HepG2 (cell line): ENCODE measurements at regions not wholly inside any gene's neighbourhood (a gene's known extent, or its start where the extent isn't known, plus 50 kb on each side); places are given as distances from the start of the nearest gene placed in this dataset.

ENCODE experiments used
- ATAC-seq: fragments of 200-7000 bp; cut with Tn5 transposase; 3 replicates; pipeline ENCODE4 v1.9.1; 2020; ENCODE audit warnings: mild to moderate bottlenecking, moderate library complexity
- BruUV-seq: library from RNA; stranded (reverse); fragments of 400-500 nt; replicated peaks from 2 replicates; lab custom pipeline; 2021; lab: Mats Ljungman, UMichigan
- CTCF ChIA-PET: fragments of 300-600 bp; formaldehyde crosslinking; extraction: SDS; loops from one replicate; lab custom pipeline; 2021; ENCODE audit warnings: low total read pairs, inconsistent platforms, low intra/inter-chr PET ratio; lab: Yijun Ruan, JAX
- POLR2A ChIA-PET: fragments of 350-600 bp; sonication (Branson Sonifier 250); formaldehyde crosslinking; loops from one replicate; lab custom pipeline; 2020; ENCODE audit warnings: antibody characterized with exemption, inconsistent platforms; lab: Yijun Ruan, JAX
- DNase-seq: peaks from one replicate; pipeline ENCODE4 v3.0.0-alpha.2; 2015; ENCODE audit warnings: low spot score
- FAIRE-seq: peaks from 3 replicates; lab custom pipeline; 2011; peaks lifted over from hg19 to GRCh38; lab: Jason Lieb, UNC
- H2AFZ ChIP-seq: one replicate; pipeline ENCODE4 v1.6.1; 2011; ENCODE audit warnings: low read length, inconsistent platforms
- H3K27ac ChIP-seq: fragments of 300-600 bp; 3 replicates; pipeline ENCODE4 v1.8.0; 2011; ENCODE audit warnings: mixed run types, mild to moderate bottlenecking, mixed read lengths, low read length, inconsistent platforms; ENCODE audit not compliant: insufficient read depth; ENCODE audit errors: extremely low read length
- H3K27me3 ChIP-seq, 2 experiments: fragments of 200-600 bp in 1 of 2; 2 replicates in 1 of 2; 3 replicates in 1 of 2; pipeline versions ENCODE4 v1.6.0 to v1.8.0; 2011; ENCODE audit warnings: low read length in 2 of 2, mild to moderate bottlenecking in 2 of 2, moderate library complexity in 2 of 2, inconsistent platforms in 1 of 2; ENCODE audit not compliant: insufficient read depth in 2 of 2, control insufficient read depth in 1 of 2
- H3K36me3 ChIP-seq, 2 experiments: fragments of 200-600 bp in 1 of 2; replicated peaks in 1 of 2; 2 replicates in 1 of 2; 3 replicates in 1 of 2; pipeline versions ENCODE4 v1.5.1 to v1.8.0; 2011; ENCODE audit warnings: low read length in 2 of 2, inconsistent platforms in 1 of 2; ENCODE audit not compliant: insufficient read depth in 2 of 2, control insufficient read depth in 1 of 2
- H3K4me1 ChIP-seq: 2 replicates; pipeline ENCODE4 v1.5.1; 2012; ENCODE audit warnings: low read length, inconsistent platforms; ENCODE audit not compliant: insufficient read depth
- H3K4me2 ChIP-seq: 2 replicates; pipeline ENCODE4 v1.6.0; 2011; ENCODE audit warnings: low read depth, low read length, inconsistent platforms
- H3K4me3 ChIP-seq, 3 experiments: fragments of 200-600 bp in 1 of 3; sonication (generic), shearing (Covaris generic) in 1 of 3; replicated peaks in 1 of 3; 2 replicates each; pipeline ENCODE4 v1.5.1; 2011 to 2016; ENCODE audit warnings: low read length in 3 of 3, inconsistent platforms in 2 of 3, low read depth in 2 of 3, mild to moderate bottlenecking in 2 of 3, control low read depth in 1 of 3, mixed read lengths in 1 of 3; ENCODE audit not compliant: insufficient read depth in 1 of 3
- H3K79me2 ChIP-seq: one replicate; pipeline ENCODE4 v1.6.1; 2011; ENCODE audit warnings: low read length, inconsistent platforms; ENCODE audit not compliant: insufficient read depth
- H3K9ac ChIP-seq: 2 replicates; pipeline ENCODE4 v1.6.0; 2011; ENCODE audit warnings: mild to moderate bottlenecking, low read depth, low read length, inconsistent platforms; ENCODE audit not compliant: insufficient read depth
- H3K9me3 ChIP-seq: 2 replicates; pipeline ENCODE4 v1.5.1; 2012; ENCODE audit warnings: mild to moderate bottlenecking, low read length
- H4K20me1 ChIP-seq: 2 replicates; pipeline ENCODE4 v1.6.0; 2011; ENCODE audit warnings: inconsistent platforms, mild to moderate bottlenecking, low read length, moderate library complexity; ENCODE audit not compliant: insufficient read depth
- DMAP1 ChIP-seq: IDR thresholded peaks from 2 replicates; pipeline ENCODE4 v1.6.1; 2016
- HES4 ChIP-seq: sonication (generic); formaldehyde crosslinking; IDR thresholded peaks from 2 replicates; pipeline ENCODE4 v1.9.0; 2021; ENCODE audit warnings: mild to moderate bottlenecking, missing genetic modification reagents, borderline replicate concordance
- KDM5A ChIP-seq: fragments of 200-600 bp; sonication (generic); IDR thresholded peaks from 2 replicates; pipeline ENCODE4 v1.7.0; 2018; ENCODE audit warnings: antibody characterized with exemption, mild to moderate bottlenecking, low read length, borderline replicate concordance
- NFATC3 ChIP-seq: sonication (generic); formaldehyde crosslinking; IDR thresholded peaks from 2 replicates; pipeline ENCODE4 v1.5.1; 2020; ENCODE audit warnings: mild to moderate bottlenecking, missing genetic modification reagents
- NFYC ChIP-seq: IDR thresholded peaks from 2 replicates; pipeline ENCODE4 v1.6.1; 2016; ENCODE audit warnings: missing genetic modification reagents, missing compliant biosample characterization
- PHF8 ChIP-seq: sonication (generic); formaldehyde crosslinking; IDR thresholded peaks from 2 replicates; pipeline ENCODE4 v1.5.0; 2020; ENCODE audit warnings: missing genetic modification reagents
- SP1 ChIP-seq, 2 experiments: fragments of 450-650 bp in 1 of 2; sonication (generic) in 1 of 2; formaldehyde crosslinking in 1 of 2; IDR thresholded peaks; 2 replicates each; pipeline versions ENCODE4 v1.4.0 to v1.6.1; 2016 to 2020; ENCODE audit warnings: missing genetic modification reagents in 1 of 2
- ZBTB1 ChIP-seq: sonication (generic); formaldehyde crosslinking; IDR thresholded peaks from 2 replicates; pipeline ENCODE4 v1.4.0; 2020; ENCODE audit warnings: missing genetic modification reagents, borderline replicate concordance
- ZIK1 ChIP-seq: sonication (generic); formaldehyde crosslinking; IDR thresholded peaks from 2 replicates; pipeline ENCODE4 v1.5.0; 2020; ENCODE audit warnings: mild to moderate bottlenecking, low read depth, missing genetic modification reagents, borderline replicate concordance
- ZNF337 ChIP-seq: sonication (generic); formaldehyde crosslinking; IDR thresholded peaks from 2 replicates; pipeline ENCODE4 v1.5.1; 2020; ENCODE audit warnings: missing genetic modification reagents, low read depth, mild to moderate bottlenecking, borderline replicate concordance
- WGBS: methylation state at CpG from one replicate; pipeline ENCODE4 v1.1.6; 2017; ENCODE audit warnings: low lambda C conversion rate; 5-methylcytosine and 5-hydroxymethylcytosine counted together
- in situ Hi-C: cut with HindIII; loops from 2 replicates; pipeline ENCODE4 v1.10.0; 2017; ENCODE audit warnings: low pct_unique_long_range_greater_than_20kb; ENCODE audit not compliant: extremely low pct_ligation_motif_present
- intact Hi-C: fragments of 100-400 bp; cut with micrococcal nuclease; formaldehyde crosslinking; loops from one replicate; pipeline ENCODE4 v1.10.0; 2022; ENCODE audit not compliant: unreplicated experiment
- TF ChIP-seq, protein P1 (sequence below): sonication (generic); formaldehyde crosslinking; IDR thresholded peaks from 2 replicates; pipeline ENCODE4 v1.8.1; 2022; ENCODE audit warnings: mild to moderate bottlenecking, missing genetic modification reagents
- TF ChIP-seq, protein P2 (sequence below): sonication (generic); formaldehyde crosslinking; IDR thresholded peaks from 2 replicates; pipeline ENCODE4 v1.5.0; 2020; ENCODE audit warnings: mild to moderate bottlenecking, missing genetic modification reagents, borderline replicate concordance
- TF ChIP-seq, protein P3 (sequence below): sonication (generic); formaldehyde crosslinking; IDR thresholded peaks from 2 replicates; pipeline ENCODE4 v1.5.0; 2020; ENCODE audit warnings: mild to moderate bottlenecking, missing genetic modification reagents

DNA sequence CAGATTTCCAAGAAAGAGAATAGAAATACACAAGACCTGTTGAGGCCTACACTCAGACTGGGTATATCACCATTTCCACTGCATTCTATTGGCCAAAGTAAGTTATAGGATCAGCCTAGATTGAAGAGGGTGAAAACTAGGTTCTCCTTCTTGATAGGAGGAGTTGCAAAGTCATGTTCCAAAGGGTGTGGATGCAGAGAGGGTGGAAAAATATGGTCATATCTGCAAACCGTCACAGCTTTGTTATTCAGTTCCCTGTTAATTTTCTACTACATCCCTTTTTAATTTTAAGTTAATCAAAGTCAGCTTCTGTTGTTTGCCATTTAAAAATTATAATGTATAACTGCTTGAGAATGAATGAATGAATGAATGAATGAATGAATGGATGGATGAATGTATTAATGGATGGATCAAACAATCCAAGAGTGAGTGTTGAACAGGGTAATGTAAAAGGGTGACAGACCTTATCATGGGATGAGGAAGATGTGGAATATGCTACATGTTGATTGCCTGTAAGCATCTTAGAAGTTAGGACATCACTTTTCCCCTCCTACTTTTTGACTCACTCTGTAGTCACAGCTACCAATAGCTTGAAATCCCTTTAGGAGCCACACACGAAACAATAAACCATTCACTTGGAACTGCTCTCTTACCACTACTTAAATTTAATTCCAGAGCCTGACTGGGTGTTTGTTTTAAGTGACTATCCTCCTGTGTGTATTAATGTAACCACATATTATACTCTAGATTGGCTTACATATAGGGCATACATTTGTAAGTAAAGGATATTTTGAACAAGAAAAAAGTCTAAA is 121.5 kb downstream of the CCDC34 start:
- Histone ChIP-seq H3K4me2 (no peak overlapping the region), H2AFZ (no peak overlapping the region), H3K27ac (no peak overlapping the region), H3K9ac (no peak overlapping the region), H4K20me1 (no peaks in the 10 kb centered on the region), H3K4me3 (no peak overlapping the region), H3K27me3 (peaks cover 0 to 9% of the 10 kb centered on the region in 2 experiments; a peak in 2 of 5 replicates), H3K36me3 (no peaks in the 10 kb centered on the region), H3K79me2 (no peaks in the 10 kb centered on the region), H3K4me1 (no peaks in the 10 kb centered on the region), H3K9me3 (no peaks in the 10 kb centered on the region)
- FAIRE-seq (no peak), DNase-seq (no peak), ATAC-seq (no peak)
- in situ Hi-C loops (no loop called here), intact Hi-C loops (no loop called here)
- 0% methylated on average over 2 of the region's 2 CpGs for WGBS
- POLR2A ChIA-PET = no interaction called here
- no TSS peak for BruUV-seq
- CTCF ChIA-PET = no interaction called here
- no peak for TF ChIP-seq ZNF337 (CRISPR knock-in tag)
- no peak for TF ChIP-seq ZBTB1 (CRISPR knock-in tag)
- no peak for TF ChIP-seq DMAP1
- TF ChIP-seq NFYC (CRISPR knock-in tag) = no peak
- TF ChIP-seq, protein P1, sequence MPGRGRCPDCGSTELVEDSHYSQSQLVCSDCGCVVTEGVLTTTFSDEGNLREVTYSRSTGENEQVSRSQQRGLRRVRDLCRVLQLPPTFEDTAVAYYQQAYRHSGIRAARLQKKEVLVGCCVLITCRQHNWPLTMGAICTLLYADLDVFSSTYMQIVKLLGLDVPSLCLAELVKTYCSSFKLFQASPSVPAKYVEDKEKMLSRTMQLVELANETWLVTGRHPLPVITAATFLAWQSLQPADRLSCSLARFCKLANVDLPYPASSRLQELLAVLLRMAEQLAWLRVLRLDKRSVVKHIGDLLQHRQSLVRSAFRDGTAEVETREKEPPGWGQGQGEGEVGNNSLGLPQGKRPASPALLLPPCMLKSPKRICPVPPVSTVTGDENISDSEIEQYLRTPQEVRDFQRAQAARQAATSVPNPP (CRISPR knock-in tag) = no peak
- TF ChIP-seq KDM5A = no peak
- TF ChIP-seq, protein P2, sequence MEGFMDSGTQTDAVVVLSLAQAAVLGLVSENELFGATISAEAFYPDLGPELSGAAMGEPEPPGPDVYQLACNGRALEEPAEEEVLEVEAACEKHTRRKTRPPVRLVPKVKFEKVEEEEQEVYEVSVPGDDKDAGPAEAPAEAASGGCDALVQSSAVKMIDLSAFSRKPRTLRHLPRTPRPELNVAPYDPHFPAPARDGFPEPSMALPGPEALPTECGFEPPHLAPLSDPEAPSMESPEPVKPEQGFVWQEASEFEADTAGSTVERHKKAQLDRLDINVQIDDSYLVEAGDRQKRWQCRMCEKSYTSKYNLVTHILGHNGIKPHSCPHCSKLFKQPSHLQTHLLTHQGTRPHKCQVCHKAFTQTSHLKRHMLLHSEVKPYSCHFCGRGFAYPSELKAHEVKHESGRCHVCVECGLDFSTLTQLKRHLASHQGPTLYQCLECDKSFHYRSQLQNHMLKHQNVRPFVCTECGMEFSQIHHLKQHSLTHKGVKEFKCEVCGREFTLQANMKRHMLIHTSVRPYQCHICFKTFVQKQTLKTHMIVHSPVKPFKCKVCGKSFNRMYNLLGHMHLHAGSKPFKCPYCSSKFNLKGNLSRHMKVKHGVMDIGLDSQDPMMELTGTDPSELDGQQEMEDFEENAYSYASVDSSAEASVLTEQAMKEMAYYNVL = no peak
- TF ChIP-seq, protein P3, sequence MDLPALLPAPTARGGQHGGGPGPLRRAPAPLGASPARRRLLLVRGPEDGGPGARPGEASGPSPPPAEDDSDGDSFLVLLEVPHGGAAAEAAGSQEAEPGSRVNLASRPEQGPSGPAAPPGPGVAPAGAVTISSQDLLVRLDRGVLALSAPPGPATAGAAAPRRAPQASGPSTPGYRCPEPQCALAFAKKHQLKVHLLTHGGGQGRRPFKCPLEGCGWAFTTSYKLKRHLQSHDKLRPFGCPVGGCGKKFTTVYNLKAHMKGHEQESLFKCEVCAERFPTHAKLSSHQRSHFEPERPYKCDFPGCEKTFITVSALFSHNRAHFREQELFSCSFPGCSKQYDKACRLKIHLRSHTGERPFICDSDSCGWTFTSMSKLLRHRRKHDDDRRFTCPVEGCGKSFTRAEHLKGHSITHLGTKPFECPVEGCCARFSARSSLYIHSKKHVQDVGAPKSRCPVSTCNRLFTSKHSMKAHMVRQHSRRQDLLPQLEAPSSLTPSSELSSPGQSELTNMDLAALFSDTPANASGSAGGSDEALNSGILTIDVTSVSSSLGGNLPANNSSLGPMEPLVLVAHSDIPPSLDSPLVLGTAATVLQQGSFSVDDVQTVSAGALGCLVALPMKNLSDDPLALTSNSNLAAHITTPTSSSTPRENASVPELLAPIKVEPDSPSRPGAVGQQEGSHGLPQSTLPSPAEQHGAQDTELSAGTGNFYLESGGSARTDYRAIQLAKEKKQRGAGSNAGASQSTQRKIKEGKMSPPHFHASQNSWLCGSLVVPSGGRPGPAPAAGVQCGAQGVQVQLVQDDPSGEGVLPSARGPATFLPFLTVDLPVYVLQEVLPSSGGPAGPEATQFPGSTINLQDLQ (CRISPR knock-in tag) = no peak
- TF ChIP-seq PHF8 (CRISPR knock-in tag) = no peak
- TF ChIP-seq HES4 (CRISPR knock-in tag) = no peak
- no peak for TF ChIP-seq NFATC3
- TF ChIP-seq ZIK1 (CRISPR knock-in tag) = no peak
- no peak for TF ChIP-seq SP1 (IDR thresholded peaks at IDR 0.05)
- no peak for TF ChIP-seq SP1 (CRISPR knock-in tag; IDR thresholded peaks at IDR 0.05)
